ENCODE measurements at regions not wholly inside any gene's neighbourhood (a gene's known extent, or its start where the extent isn't known, plus 50 kb on each side); places are given as distances from the start of the nearest gene placed in this dataset.

- no peak for TF ChIP-seq CTCF (IDR thresholded peaks at IDR 0.05; ENCODE audit: low read depth, low read length)
- Histone ChIP-seq H3K4me1 (no peaks in the 10 kb centered on the region), H3K9me3 (no peaks in the 10 kb centered on the region), H3K4me3 (ENCODE audit: low read depth, low read length) (no peak overlapping the region), H3K27me3 (no peaks in the 10 kb centered on the region), H3K36me3 (no peaks in the 10 kb centered on the region)
- no peak for DNase-seq
Observed at GRCh38 chr1:55527831-55528230, 312.7 kb upstream of the USP24 start.

- TF ChIP-seq CTCF (IDR thresholded peaks at IDR 0.05; ENCODE audit: low read depth, low read length), result no peak
- H3K27me3 ChIP-seq, result no peaks in the 10 kb centered on the region
- no peaks in the 10 kb centered on the region for H3K4me1 ChIP-seq
- no peaks in the 10 kb centered on the region for H3K36me3 ChIP-seq
- no peak for DNase-seq
- no peaks in the 10 kb centered on the region for H3K9me3 ChIP-seq
- H3K4me3 ChIP-seq (ENCODE audit: low read depth, low read length), result no peak overlapping the region
Observed at GRCh38 chr1:55526716-55527115, 311.6 kb upstream of the USP24 start.

- Histone ChIP-seq H3K4me1 (no peaks in the 10 kb centered on the region), H3K4me3 (ENCODE audit: low read depth, low read length) (no peak overlapping the region), H3K27me3 (no peaks in the 10 kb centered on the region), H3K36me3 (no peaks in the 10 kb centered on the region), H3K9me3 (no peaks in the 10 kb centered on the region)
- no peak for DNase-seq
- TF ChIP-seq CTCF (IDR thresholded peaks at IDR 0.05; ENCODE audit: low read depth, low read length), result no peak
Observed at GRCh38 chr1:55524006-55524405, 308.8 kb upstream of the USP24 start.

- Histone ChIP-seq H3K9me3 (no peaks in the 10 kb centered on the region), H3K27me3 (no peaks in the 10 kb centered on the region), H3K4me3 (ENCODE audit: low read depth, low read length) (no peak overlapping the region), H3K4me1 (no peaks in the 10 kb centered on the region), H3K36me3 (no peaks in the 10 kb centered on the region)
- no peak for DNase-seq
- TF ChIP-seq CTCF (IDR thresholded peaks at IDR 0.05; ENCODE audit: low read depth, low read length), result no peak
Observed at GRCh38 chr1:55522982-55523381, 307.8 kb upstream of the USP24 start.

- Histone ChIP-seq H3K27me3 (no peaks in the 10 kb centered on the region), H3K36me3 (no peaks in the 10 kb centered on the region), H3K9me3 (no peaks in the 10 kb centered on the region), H3K4me3 (ENCODE audit: low read depth, low read length) (no peak overlapping the region), H3K4me1 (no peaks in the 10 kb centered on the region)
- TF ChIP-seq CTCF (IDR thresholded peaks at IDR 0.05; ENCODE audit: low read depth, low read length), result no peak
- no peak for DNase-seq
Observed at GRCh38 chr1:55522353-55522903, 307.3 kb upstream of the USP24 start.

- Histone ChIP-seq H3K27me3 (no peaks in the 10 kb centered on the region), H3K4me3 (ENCODE audit: low read depth, low read length) (no peak overlapping the region), H3K9me3 (no peaks in the 10 kb centered on the region), H3K4me1 (no peaks in the 10 kb centered on the region), H3K36me3 (no peaks in the 10 kb centered on the region)
- TF ChIP-seq CTCF (IDR thresholded peaks at IDR 0.05; ENCODE audit: low read depth, low read length), result no peak
- DNase-seq, result no peak
Observed at GRCh38 chr1:55520861-55521260, 305.7 kb upstream of the USP24 start.
